Endothelial cell of umbilical vein (primary cell): ENCODE measurements at regions not wholly inside any gene's neighbourhood (a gene's known extent, or its start where the extent isn't known, plus 50 kb on each side); places are given as distances from the start of the nearest gene placed in this dataset.
"Not testable (repeated sequence)": the region's sequence is repeated elsewhere in the genome, so short reads cannot be mapped to it uniquely, and the experiment has no call there.

Source experiments
- BruUV-seq: library from RNA; stranded (reverse); fragments of 400-500 nt; replicated peaks from 2 replicates; lab custom pipeline; 2021; lab: Mats Ljungman, UMichigan
- CTCF ChIA-PET: fragments of 300-600, 350-600 bp; sonication (Branson Sonifier 250); formaldehyde crosslinking; loops from one replicate; lab custom pipeline; 2021; ENCODE audit warnings: antibody characterized with exemption, inconsistent platforms; lab: Charles Lee
- POLR2A ChIA-PET: fragments of 300-600, 350-600 bp; sonication (Branson Sonifier 250); formaldehyde crosslinking; loops from one replicate; lab custom pipeline; 2021; ENCODE audit warnings: antibody characterized with exemption, inconsistent platforms; lab: Charles Lee
- DNase-seq: peaks from one replicate; pipeline ENCODE4 v3.0.0-alpha.2; 2011; ENCODE audit warnings: low read depth, low spot score
- FAIRE-seq: peaks from 2 replicates; lab custom pipeline; 2011; peaks lifted over from hg19 to GRCh38; lab: Jason Lieb, UNC
- H2AFZ ChIP-seq: 2 replicates; pipeline ENCODE4 v1.6.0; 2012; ENCODE audit warnings: low read depth, low read length, control low read depth, inconsistent platforms
- H3K27ac ChIP-seq: 2 replicates; pipeline ENCODE4 v1.5.1; 2011; ENCODE audit warnings: low read depth, mild to moderate bottlenecking, control low read depth, low read length, moderate library complexity; ENCODE audit not compliant: insufficient read depth
- H3K27me3 ChIP-seq, 2 experiments: 2 replicates each; pipeline versions ENCODE4 v1.6.0 to v1.6.1; 2011; ENCODE audit warnings: low read length in 2 of 2, mixed read lengths in 1 of 2; ENCODE audit not compliant: control insufficient read depth in 2 of 2, insufficient read depth in 2 of 2
- H3K36me3 ChIP-seq, 2 experiments: 2 replicates in 1 of 2; 3 replicates in 1 of 2; pipeline ENCODE4 v1.5.1; 2011; ENCODE audit warnings: low read length in 2 of 2, mild to moderate bottlenecking in 1 of 2, moderate library complexity in 1 of 2; ENCODE audit not compliant: control insufficient read depth in 2 of 2, insufficient read depth in 2 of 2; ENCODE audit errors: extremely low read depth in 1 of 2
- H3K4me1 ChIP-seq: 3 replicates; pipeline ENCODE4 v1.5.1; 2011; ENCODE audit warnings: mild to moderate bottlenecking, low read length; ENCODE audit not compliant: control insufficient read depth, insufficient read depth; ENCODE audit errors: extremely low read depth
- H3K4me2 ChIP-seq: 2 replicates; pipeline ENCODE4 v1.6.1; 2011; ENCODE audit warnings: low read length, control low read depth, mixed read lengths; ENCODE audit not compliant: insufficient read depth
- H3K4me3 ChIP-seq, 3 experiments: fragments of 200-600 bp in 1 of 3; sonication (generic), shearing (Covaris generic) in 1 of 3; replicated peaks in 1 of 3; 2 replicates each; pipeline ENCODE4 v1.5.1; 2011 to 2016; ENCODE audit warnings: control low read depth in 3 of 3, low read length in 3 of 3, mild to moderate bottlenecking in 2 of 3, inconsistent platforms in 1 of 3, low read depth in 1 of 3, moderate library complexity in 1 of 3; ENCODE audit not compliant: insufficient read depth in 1 of 3
- H3K79me2 ChIP-seq: 2 replicates; pipeline ENCODE4 v1.6.0; 2012; ENCODE audit warnings: low read length, inconsistent platforms; ENCODE audit not compliant: control insufficient read depth, insufficient read depth
- H3K9ac ChIP-seq: replicated peaks from 2 replicates; pipeline ENCODE3; 2011; ENCODE audit warnings: low read length, control low read depth; ENCODE audit not compliant: insufficient read depth; ENCODE audit errors: extremely low read depth
- H3K9me1 ChIP-seq: replicated peaks from 3 replicates; pipeline ENCODE4 v1.6.0; 2011; ENCODE audit warnings: mild to moderate bottlenecking, low read length; ENCODE audit not compliant: control insufficient read depth, insufficient read depth; ENCODE audit errors: extremely low read depth
- H3K9me3 ChIP-seq: replicated peaks from 2 replicates; pipeline ENCODE4 v1.5.1; 2012; ENCODE audit warnings: low read length, inconsistent platforms; ENCODE audit not compliant: control insufficient read depth, insufficient read depth
- H4K20me1 ChIP-seq: replicated peaks from 2 replicates; pipeline ENCODE3; 2011; ENCODE audit warnings: mild to moderate bottlenecking, low read length; ENCODE audit not compliant: control insufficient read depth, insufficient read depth; ENCODE audit errors: extremely low read depth
- EZH2 ChIP-seq: IDR thresholded peaks from 2 replicates; pipeline ENCODE4 v1.6.1; 2012; ENCODE audit warnings: borderline replicate concordance, low read depth, mild to moderate bottlenecking, moderate library complexity, low read length, inconsistent platforms; ENCODE audit not compliant: severe bottlenecking
- GATA2 ChIP-seq: IDR thresholded peaks from 2 replicates; pipeline ENCODE4 v1.7.0; 2011; ENCODE audit warnings: low read depth, mild to moderate bottlenecking, moderate library complexity, mixed read lengths, low read length; ENCODE audit not compliant: insufficient read length, insufficient read depth
- dilution Hi-C: fragments of 300-500 bp; cut with MboI; formaldehyde crosslinking; loops from one replicate; pipeline ENCODE4 v1.15.0; 2019; ENCODE audit warnings: low sequenced_read_pairs; ENCODE audit not compliant: extremely low pct_ligation_motif_present
- intact Hi-C: fragments of 100-400 bp; cut with micrococcal nuclease; formaldehyde crosslinking; loops from one replicate; pipeline ENCODE4 v1.10.0; 2022

- H3K4me3 ChIP-seq, result no peak overlapping the region
- no peak overlapping the region for H3K27ac ChIP-seq
- DNase-seq, result no peak
- dilution Hi-C loops, result no loop called here
- H3K36me3 ChIP-seq, result no peaks in the 10 kb centered on the region
- H3K79me2 ChIP-seq, result no peaks in the 10 kb centered on the region
- intact Hi-C loops, result no loop called here
- H3K4me2 ChIP-seq, result no peak overlapping the region
- H3K4me1 ChIP-seq, result no peaks in the 10 kb centered on the region
- no peak overlapping the region for H2AFZ ChIP-seq
- CTCF ChIA-PET, result no interaction called here
- POLR2A ChIA-PET, result no interaction called here
- no peaks in the 10 kb centered on the region for H3K27me3 ChIP-seq
- TF ChIP-seq GATA2 (no peak), EZH2 (no peak)
- H3K9me1 ChIP-seq, result no peaks in the 10 kb centered on the region
- FAIRE-seq, result no peak
- H4K20me1 ChIP-seq, result no peaks in the 10 kb centered on the region
- no peaks in the 10 kb centered on the region for H3K9me3 ChIP-seq
- H3K9ac ChIP-seq, result no peak overlapping the region
- no TSS peak for BruUV-seq
Measured at GRCh38 chr7:84911077-84911476, 275.8 kb downstream of the SEMA3D start.

DNA sequence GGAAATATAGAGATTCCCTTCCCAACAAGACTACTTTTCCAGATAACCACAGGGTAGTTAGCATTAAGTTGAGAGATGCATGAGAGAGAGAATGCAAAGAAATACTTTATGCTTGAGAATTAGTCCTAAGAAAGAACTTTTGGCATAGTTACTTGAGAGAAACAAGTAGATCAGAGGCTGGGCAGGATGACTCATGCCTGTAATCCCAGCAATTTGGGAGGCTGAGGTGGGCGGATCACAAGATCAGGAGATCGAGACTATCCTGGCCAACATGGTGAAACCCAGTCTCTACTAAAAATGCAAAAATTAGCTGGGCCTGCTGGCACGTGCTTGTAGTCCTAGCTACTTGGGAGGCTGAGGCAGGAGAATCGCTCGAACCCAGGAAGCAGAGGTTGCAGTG, 276.5 kb downstream of the SEMA3D start:
- intact Hi-C loops, result not testable (repeated sequence)

More for the DNA sequence above, 276.5 kb downstream of the SEMA3D start:
- H2AFZ ChIP-seq, H3K9ac ChIP-seq, BruUV-seq, H3K79me2 ChIP-seq, H3K27ac ChIP-seq, H4K20me1 ChIP-seq, H3K9me3 ChIP-seq, H3K4me1 ChIP-seq, H3K9me1 ChIP-seq, POLR2A ChIA-PET, H3K27me3 ChIP-seq, H3K4me2 ChIP-seq, FAIRE-seq, H3K4me3 ChIP-seq, dilution Hi-C loops, DNase-seq, H3K36me3 ChIP-seq: not testable (repeated sequence)
- CTCF ChIA-PET, result interaction anchor here (1.2 kb wide), 1 partner anchor 12 kb away, joined by 3 read pairs; no protein-coding TSS in a partner anchor
